NB4 (cell line): ENCODE measurements at regions not wholly inside any gene's neighbourhood (a gene's known extent, or its start where the extent isn't known, plus 50 kb on each side); places are given as distances from the start of the nearest gene placed in this dataset.
"Not testable (repeated sequence)": the region's sequence is repeated elsewhere in the genome, so short reads cannot be mapped to it uniquely, and the experiment has no call there.

Source experiments
- CTCF ChIP-seq: IDR thresholded peaks from one replicate; pipeline ENCODE4 v1.5.1; 2012; ENCODE audit warnings: low read depth, low read length
- POLR2A ChIP-seq: IDR thresholded peaks from 2 replicates; pipeline ENCODE4 v1.6.1; 2011; ENCODE audit warnings: mild to moderate bottlenecking; ENCODE audit not compliant: insufficient read length; ENCODE audit errors: extremely low read depth
- TF ChIP-seq, protein P1 (sequence below): IDR thresholded peaks from 2 replicates; pipeline ENCODE4 v1.6.1; 2011; ENCODE audit warnings: low read depth, low read length

DNA sequence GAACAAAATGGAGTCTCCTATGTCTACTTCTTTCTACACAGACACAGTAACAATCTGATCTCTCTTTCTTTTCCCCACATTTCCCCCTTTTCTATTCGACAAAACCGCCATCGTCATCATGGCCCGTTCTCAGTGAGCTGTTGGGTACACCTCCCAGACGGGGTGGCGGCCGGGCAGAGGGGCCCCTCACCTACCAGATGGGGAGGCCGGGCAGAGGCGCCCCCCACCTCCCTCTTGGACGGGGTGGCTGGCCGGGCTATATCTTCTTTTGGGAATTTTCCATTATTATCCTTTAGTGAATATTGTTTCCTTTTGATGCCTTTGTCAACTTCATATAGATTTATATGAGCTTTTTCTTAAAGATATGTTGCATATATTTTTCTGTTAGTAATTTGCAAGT is 53.4 kb upstream of the PMCH start:
- not testable (repeated sequence) for TF ChIP-seq CTCF, POLR2A
- TF ChIP-seq, protein P1, sequence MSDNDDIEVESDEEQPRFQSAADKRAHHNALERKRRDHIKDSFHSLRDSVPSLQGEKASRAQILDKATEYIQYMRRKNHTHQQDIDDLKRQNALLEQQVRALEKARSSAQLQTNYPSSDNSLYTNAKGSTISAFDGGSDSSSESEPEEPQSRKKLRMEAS, result not testable (repeated sequence)
